Breast epithelium (tissue), 4 donors: ENCODE measurements at regions not wholly inside any gene's neighbourhood (a gene's known extent, or its start where the extent isn't known, plus 50 kb on each side); places are given as distances from the start of the nearest gene placed in this dataset.

Experiments
- DNase-seq, 2 donors: peaks; one replicate each; pipeline ENCODE4 v3.0.0-alpha.2; 2019; ENCODE audit warnings: low spot score in 2 of 2
- H3K27ac ChIP-seq, 2 donors: fragments of 200-600 bp; sonication (generic) in 1 of 2; one replicate each; pipeline ENCODE4 v1.5.1; 2016 to 2019; ENCODE audit warnings: mild to moderate bottlenecking in 1 of 2
- H3K27me3 ChIP-seq, 2 donors: fragments of 200-600 bp; sonication (generic) in 1 of 2; one replicate each; pipeline versions ENCODE4 v1.5.1 to v1.6.0; 2017 to 2019; ENCODE audit warnings: control low read depth in 1 of 2, mild to moderate bottlenecking in 1 of 2
- H3K36me3 ChIP-seq: fragments of 200-600 bp; one replicate; pipeline ENCODE4 v1.5.1; 2019
- H3K4me1 ChIP-seq, 2 donors: fragments of 200-600 bp; sonication (generic); one replicate each; pipeline ENCODE4 v1.5.1; 2016 to 2019; ENCODE audit warnings: control low read depth in 1 of 2
- H3K4me3 ChIP-seq, 3 donors: fragments of 200-600 bp; sonication (generic); 1 replicate in 2 of 3; 2 replicates in 1 of 3; pipeline ENCODE4 v1.5.1; 2016 to 2019; ENCODE audit warnings: mild to moderate bottlenecking in 3 of 3, moderate library complexity in 2 of 3
- H3K9me3 ChIP-seq, 2 donors: fragments of 200-600 bp; sonication (generic) in 1 of 2; one replicate each; pipeline ENCODE4 v1.5.1; 2016 to 2019; ENCODE audit warnings: control low read depth in 1 of 2
- POLR2A ChIP-seq: fragments of 450-650 bp; IDR thresholded peaks from one replicate; pipeline ENCODE4 v1.6.1; 2016; ENCODE audit warnings: antibody characterized with exemption, mild to moderate bottlenecking, moderate library complexity
- POLR2AphosphoS5 ChIP-seq, 3 donors: sonication (generic); formaldehyde crosslinking; IDR thresholded peaks; one replicate each; pipeline ENCODE4 v1.6.1; 2017; ENCODE audit warnings: antibody characterized with exemption in 3 of 3
- intact Hi-C: fragments of 100-400 bp; cut with DNase I; formaldehyde crosslinking; loops from one replicate; pipeline ENCODE4 v1.15.1; 2023; ENCODE audit warnings: low total_unique reads
- TF ChIP-seq, protein P1 (sequence below), 3 donors: fragments of 450-650 bp; IDR thresholded peaks; one replicate each; pipeline ENCODE4 v1.5.1; 2016 to 2017; ENCODE audit warnings: antibody characterized with exemption in 3 of 3, mild to moderate bottlenecking in 3 of 3, moderate library complexity in 3 of 3

DNA sequence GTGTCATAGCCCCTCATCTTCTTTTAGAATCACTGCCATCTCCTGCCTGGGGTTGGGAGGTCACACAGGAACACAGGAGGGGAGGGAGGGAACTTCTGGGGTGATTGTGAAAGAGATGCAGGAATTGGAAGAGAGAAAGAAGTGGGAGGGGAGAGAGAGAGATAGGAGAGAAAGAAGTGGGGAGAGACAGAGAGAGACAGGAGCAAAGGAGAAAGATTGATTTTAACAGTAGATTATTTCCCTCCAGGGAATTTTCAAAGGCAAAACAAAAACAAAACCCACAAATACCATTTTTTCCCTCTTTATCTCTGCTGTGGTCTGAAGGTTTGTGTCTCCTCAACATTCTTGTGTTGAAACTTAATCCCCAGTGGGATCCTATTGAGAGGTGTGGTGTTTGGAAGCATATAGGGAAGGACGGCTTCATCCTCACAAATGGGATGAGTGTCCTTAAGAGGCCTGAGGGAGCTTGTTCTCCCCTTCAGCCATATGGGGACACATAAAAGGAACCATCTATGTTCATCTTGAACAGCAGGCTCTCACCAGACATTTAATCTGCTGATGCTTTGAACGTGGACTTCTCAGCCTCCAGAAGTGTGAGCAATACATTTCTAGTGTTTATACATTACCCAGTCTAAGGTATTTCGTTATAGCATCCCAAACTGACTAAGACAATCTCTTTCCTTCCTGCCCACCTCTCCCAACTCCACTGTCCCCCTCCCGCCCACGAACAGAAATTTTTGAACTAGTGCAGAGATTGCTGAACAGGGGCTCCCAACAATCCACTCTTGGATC, 134.9 kb upstream of the MAX start:
- no peaks in the 10 kb centered on the region for H3K27me3 ChIP-seq
- peak overlapping the region; percentile 62 to 67 for H3K27ac ChIP-seq
- no peak overlapping the region for H3K4me3 ChIP-seq
- intact Hi-C loops = no loop called here
- H3K9me3 ChIP-seq = no peaks in the 10 kb centered on the region
- no peak for DNase-seq
- H3K36me3 ChIP-seq = no peaks in the 10 kb centered on the region
- TF ChIP-seq, protein P1, sequence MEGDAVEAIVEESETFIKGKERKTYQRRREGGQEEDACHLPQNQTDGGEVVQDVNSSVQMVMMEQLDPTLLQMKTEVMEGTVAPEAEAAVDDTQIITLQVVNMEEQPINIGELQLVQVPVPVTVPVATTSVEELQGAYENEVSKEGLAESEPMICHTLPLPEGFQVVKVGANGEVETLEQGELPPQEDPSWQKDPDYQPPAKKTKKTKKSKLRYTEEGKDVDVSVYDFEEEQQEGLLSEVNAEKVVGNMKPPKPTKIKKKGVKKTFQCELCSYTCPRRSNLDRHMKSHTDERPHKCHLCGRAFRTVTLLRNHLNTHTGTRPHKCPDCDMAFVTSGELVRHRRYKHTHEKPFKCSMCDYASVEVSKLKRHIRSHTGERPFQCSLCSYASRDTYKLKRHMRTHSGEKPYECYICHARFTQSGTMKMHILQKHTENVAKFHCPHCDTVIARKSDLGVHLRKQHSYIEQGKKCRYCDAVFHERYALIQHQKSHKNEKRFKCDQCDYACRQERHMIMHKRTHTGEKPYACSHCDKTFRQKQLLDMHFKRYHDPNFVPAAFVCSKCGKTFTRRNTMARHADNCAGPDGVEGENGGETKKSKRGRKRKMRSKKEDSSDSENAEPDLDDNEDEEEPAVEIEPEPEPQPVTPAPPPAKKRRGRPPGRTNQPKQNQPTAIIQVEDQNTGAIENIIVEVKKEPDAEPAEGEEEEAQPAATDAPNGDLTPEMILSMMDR (IDR thresholded peaks at IDR 0.05) = no peak
- no peak for TF ChIP-seq POLR2A
- no peak for TF ChIP-seq POLR2AphosphoS5 (IDR thresholded peaks at IDR 0.05)
- no peaks in the 10 kb centered on the region for H3K4me1 ChIP-seq

DNA sequence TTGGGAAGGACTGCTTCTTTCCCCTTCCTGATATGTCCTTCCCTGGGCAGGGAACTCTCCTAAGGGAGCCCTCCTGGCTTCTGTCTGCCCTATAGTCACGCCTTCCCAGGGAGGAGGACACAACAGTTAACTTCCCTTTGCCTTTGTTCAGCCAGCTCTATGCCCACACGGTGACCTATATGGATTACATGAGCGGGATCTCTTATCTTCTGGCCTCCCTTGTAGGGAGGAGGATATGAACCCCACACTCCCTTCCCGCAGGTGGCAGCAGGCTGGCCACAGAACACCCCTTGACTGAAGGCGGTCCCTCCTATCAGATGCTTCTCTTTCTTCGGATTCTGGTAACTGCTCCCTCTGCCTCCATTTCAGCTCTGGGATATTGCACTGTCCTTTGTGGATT, 135.6 kb upstream of the MAX start:
- DNase-seq = no peak
- no peaks in the 10 kb centered on the region for H3K9me3 ChIP-seq
- no peaks in the 10 kb centered on the region for H3K36me3 ChIP-seq
- intact Hi-C loops = no loop called here
- no peaks in the 10 kb centered on the region for H3K4me1 ChIP-seq
- no peak overlapping the region for H3K4me3 ChIP-seq
- no peak for TF ChIP-seq POLR2AphosphoS5 (IDR thresholded peaks at IDR 0.05)
- no peak for TF ChIP-seq POLR2A
- TF ChIP-seq, protein P1 (IDR thresholded peaks at IDR 0.05) = no peak
- no peaks in the 10 kb centered on the region for H3K27me3 ChIP-seq
- peak overlapping the region; percentile 45 to 62 for H3K27ac ChIP-seq

DNA sequence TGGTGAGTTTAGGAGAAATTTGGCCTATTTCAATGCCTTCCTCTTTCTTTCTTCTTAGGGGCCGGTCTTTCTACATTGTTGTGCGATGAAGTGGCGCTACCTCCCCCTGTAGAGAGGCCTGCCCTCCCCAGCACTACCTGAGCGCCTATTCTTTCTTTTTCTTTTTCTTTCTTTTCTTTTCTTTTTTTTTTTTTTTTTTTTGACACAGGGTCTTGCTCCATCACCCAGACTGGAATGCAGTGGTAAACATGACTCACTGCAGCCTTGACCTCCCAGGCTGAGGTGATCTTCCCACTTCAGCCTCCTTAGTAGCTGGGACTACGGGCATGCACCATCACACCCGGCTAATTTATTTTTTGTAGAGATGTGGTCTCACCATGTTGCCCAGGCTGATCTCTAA, 136.1 kb upstream of the MAX start:
- H3K27ac ChIP-seq = peak overlapping the region; percentile 45 to 62
- H3K4me1 ChIP-seq = no peaks in the 10 kb centered on the region
- H3K9me3 ChIP-seq = no peaks in the 10 kb centered on the region

DNA sequence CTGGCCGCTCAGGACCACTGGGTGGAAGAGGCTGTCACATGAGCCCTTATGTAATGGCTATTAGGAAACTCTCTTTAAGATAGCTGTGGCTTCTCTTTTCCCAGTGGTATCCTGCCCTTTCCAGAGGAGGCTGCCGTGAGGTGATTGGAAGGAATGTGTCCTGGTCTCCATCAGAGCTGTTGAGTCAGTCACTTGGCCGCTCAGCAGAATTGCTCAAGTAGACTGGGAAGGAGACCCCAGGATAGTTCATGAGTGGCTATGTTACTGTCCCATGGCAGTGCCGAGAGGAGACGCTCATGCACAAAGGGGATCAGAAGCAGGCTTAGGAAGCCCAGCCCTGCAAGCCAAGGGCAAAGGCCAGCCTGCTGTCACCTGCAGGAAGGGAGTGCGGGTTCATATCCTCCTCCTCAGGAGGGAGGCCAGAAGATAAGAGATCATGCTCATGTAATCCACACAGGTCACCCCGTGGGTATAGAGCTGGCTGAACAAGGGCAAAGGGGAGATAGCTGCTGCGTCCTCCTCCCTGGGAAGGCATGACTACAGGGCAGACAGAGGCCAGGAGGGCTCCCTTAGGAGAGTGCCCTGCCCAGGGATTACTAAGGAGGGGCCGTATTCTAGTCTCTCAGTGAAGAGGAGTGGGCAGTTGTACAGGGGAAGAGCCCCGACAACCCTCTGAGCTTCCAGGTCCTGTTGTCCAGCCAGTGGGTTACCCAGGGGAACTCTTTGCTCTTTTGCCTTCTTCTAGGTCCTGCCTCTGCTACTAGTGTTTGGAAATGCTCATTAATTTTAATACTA, 137.0 kb upstream of the MAX start:
- Histone ChIP-seq H3K27me3 (no peaks in the 10 kb centered on the region), H3K4me1 (no peaks in the 10 kb centered on the region), H3K36me3 (no peaks in the 10 kb centered on the region), H3K27ac (no peak overlapping the region), H3K9me3 (no peaks in the 10 kb centered on the region), H3K4me3 (no peak overlapping the region)
- intact Hi-C loops = no loop called here
- TF ChIP-seq POLR2A (no peak), POLR2AphosphoS5 (IDR thresholded peaks at IDR 0.05) (peak in 1 of 3 donors; percentile 33)
- TF ChIP-seq, protein P1 (IDR thresholded peaks at IDR 0.05) = no peak
- no peak for DNase-seq

More for the DNA sequence above, 136.1 kb upstream of the MAX start:
- intact Hi-C loops = no loop called here
- Histone ChIP-seq H3K36me3 (no peaks in the 10 kb centered on the region), H3K27me3 (no peaks in the 10 kb centered on the region), H3K4me3 (no peak overlapping the region)
- no peak for DNase-seq
- no peak for TF ChIP-seq POLR2AphosphoS5 (IDR thresholded peaks at IDR 0.05)
- TF ChIP-seq, protein P1 (IDR thresholded peaks at IDR 0.05) = no peak
- no peak for TF ChIP-seq POLR2A

DNA sequence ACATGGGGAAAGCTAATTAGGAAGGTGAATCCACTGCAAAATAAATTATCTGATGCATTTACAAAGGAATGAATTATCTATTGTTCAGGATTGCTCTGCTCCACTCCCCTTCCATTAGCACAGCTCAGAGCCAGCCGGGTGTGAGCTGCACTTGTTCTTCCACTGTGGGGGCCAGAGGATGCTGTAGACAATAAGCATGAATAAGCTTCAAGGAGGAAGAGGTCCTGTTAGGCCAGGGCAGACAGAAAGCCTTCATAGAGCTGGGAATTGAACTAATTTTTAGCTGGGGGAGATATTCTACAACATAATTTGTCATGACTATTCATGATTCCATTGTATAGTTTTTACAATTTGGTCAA, 137.6 kb upstream of the MAX start:
- H3K4me3 ChIP-seq = no peak overlapping the region

More for the DNA sequence above, 137.6 kb upstream of the MAX start:
- no peak for TF ChIP-seq POLR2AphosphoS5 (IDR thresholded peaks at IDR 0.05)
- TF ChIP-seq POLR2A = no peak
- TF ChIP-seq, protein P1 (IDR thresholded peaks at IDR 0.05) = no peak
- Histone ChIP-seq H3K9me3 (no peaks in the 10 kb centered on the region), H3K27me3 (no peaks in the 10 kb centered on the region), H3K27ac (no peak overlapping the region), H3K36me3 (no peaks in the 10 kb centered on the region), H3K4me1 (no peaks in the 10 kb centered on the region)
- intact Hi-C loops = no loop called here
- DNase-seq = no peak
